Stomach smooth muscle (tissue), 2 donors: ENCODE measurements at regions not wholly inside any gene's neighbourhood (a gene's known extent, or its start where the extent isn't known, plus 50 kb on each side); places are given as distances from the start of the nearest gene placed in this dataset.

Source experiments
- H3K27ac ChIP-seq: one replicate; pipeline ENCODE4 v1.7.0; 2013; ENCODE audit warnings: mild to moderate bottlenecking, low read length, inconsistent platforms
- H3K27me3 ChIP-seq, 2 donors: one replicate each; pipeline ENCODE4 v1.7.0; 2013; ENCODE audit warnings: low read length in 2 of 2; ENCODE audit not compliant: insufficient read depth in 2 of 2, control insufficient read depth in 1 of 2
- H3K36me3 ChIP-seq, 2 donors: one replicate each; pipeline ENCODE4 v1.7.0; 2013; ENCODE audit warnings: low read length in 2 of 2; ENCODE audit not compliant: control insufficient read depth in 2 of 2, insufficient read depth in 2 of 2
- H3K4me1 ChIP-seq: one replicate; pipeline ENCODE4 v1.7.0; 2013; ENCODE audit warnings: low read length; ENCODE audit not compliant: control insufficient read depth, insufficient read depth
- H3K4me3 ChIP-seq, 2 donors: one replicate each; pipeline ENCODE4 v1.7.0; 2013; ENCODE audit warnings: low read length in 2 of 2
- H3K9ac ChIP-seq, 2 donors: one replicate each; pipeline ENCODE4 v1.7.0; 2013; ENCODE audit warnings: low read length in 2 of 2, mild to moderate bottlenecking in 1 of 2
- H3K9me3 ChIP-seq, 2 donors: one replicate each; pipeline ENCODE4 v1.7.0; 2013; ENCODE audit warnings: low read length in 2 of 2; ENCODE audit not compliant: control insufficient read depth in 2 of 2
- donor health status: healthy.
- donor health status: Pancreatic carcinoma.

DNA sequence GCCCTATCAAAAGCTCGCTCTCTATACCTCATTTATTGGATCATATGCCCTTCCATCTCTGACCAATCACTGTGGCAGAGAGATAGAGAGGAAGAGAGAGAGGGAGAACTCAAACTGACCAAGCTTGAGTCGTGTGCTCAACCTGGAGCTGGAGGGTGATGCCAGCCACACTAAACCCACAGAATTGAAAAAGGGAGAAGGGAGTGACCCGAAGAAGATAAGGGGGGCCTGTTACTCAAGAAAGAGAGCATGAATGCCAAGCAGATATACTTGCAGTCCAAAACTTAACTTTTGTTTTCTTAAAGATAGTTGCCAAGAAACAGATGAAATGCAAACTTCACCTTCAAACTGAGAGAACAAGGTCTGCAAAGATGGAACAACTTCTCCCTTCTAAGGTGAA lies 112.7 kb downstream of the BTG1 start:
- Histone ChIP-seq H3K36me3 (no peaks in the 10 kb centered on the region), H3K4me3 (no peak overlapping the region), H3K4me1 (peaks cover 16% of the 10 kb centered on the region), H3K9ac (no peak overlapping the region), H3K27me3 (no peaks in the 10 kb centered on the region), H3K27ac (no peak overlapping the region), H3K9me3 (no peaks in the 10 kb centered on the region)

DNA sequence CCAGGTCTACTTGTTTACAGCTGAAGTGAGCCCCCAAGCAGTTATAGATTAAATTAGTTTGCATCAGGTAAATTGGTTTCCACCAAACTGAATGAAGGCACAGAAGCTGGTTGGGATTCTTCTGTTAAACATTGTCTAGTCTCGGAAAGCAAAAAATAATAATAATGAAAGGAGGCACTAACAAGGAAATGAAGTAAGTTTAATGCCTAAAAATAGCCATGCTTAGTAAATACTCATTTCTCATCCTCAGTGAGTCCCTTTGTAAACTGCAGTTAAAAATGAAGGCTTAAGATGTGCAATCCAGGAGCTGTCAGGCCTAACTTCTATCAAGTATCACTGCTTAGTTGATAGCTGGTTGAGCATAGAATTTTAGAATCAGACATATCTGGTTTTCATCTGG lies 113.5 kb downstream of the BTG1 start:
- Histone ChIP-seq H3K27me3 (no peaks in the 10 kb centered on the region), H3K4me3 (no peak overlapping the region), H3K4me1 (peaks cover 16% of the 10 kb centered on the region), H3K9ac (no peak overlapping the region), H3K27ac (no peak overlapping the region), H3K36me3 (no peaks in the 10 kb centered on the region), H3K9me3 (no peaks in the 10 kb centered on the region)

DNA sequence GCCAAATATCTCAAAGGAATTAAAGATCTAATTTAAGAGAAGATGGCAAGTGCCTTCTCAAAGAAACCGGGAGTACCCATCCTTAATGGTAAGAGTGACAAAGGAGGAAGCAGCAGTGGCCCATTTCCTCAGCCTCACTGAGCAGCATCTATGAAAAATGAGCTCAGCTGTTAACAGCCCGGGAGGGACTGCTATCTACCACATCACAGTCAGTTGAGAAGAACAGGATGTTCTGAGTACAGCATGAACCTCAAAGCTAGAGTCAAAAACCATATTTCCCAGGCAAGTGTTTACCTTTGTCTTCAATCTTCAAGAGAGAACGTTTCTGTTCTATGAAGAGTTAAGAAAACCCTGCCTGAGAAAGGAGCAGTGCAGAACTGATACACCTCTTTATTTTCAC lies 115.0 kb downstream of the BTG1 start:
- H3K27ac ChIP-seq: peak overlapping the region; percentile 6
- H3K36me3 ChIP-seq: no peaks in the 10 kb centered on the region
- no peaks in the 10 kb centered on the region for H3K27me3 ChIP-seq
- H3K4me1 ChIP-seq: peaks cover 16% of the 10 kb centered on the region
- peak overlapping the region in 1 of 2 donors; percentile 44 for H3K9ac ChIP-seq
- no peaks in the 10 kb centered on the region for H3K9me3 ChIP-seq
- no peak overlapping the region for H3K4me3 ChIP-seq

DNA sequence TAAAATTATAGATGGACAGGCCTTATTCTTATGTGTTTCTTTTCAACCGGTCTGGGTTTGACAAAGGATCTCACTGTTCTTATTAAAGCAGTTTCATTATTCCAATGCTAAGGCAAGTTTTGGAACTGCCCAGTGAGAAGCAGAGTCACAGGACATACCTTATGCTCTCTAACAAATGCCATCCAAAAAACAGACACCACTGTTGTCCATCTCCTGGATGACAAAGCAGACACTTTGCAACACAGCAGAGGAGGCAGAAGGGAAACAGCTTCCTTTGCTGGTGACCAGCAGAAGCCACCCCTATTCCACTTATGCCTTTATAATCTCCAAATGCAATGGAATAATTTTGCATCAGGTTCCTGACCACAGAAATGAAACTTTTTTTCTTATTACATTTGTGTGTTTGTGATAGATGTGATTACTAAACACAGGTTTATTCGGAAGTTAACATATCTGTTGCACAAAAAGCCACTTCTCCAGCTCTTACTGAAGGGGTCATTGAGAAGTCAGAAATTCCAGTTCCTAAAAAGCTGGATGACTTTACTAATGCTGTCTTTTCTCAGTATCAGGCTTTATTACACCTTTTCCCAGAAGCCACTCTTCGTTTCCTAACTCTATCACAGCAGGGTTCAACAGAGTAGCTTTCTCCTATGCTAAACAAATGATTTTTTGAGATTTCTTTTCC lies 115.6 kb downstream of the BTG1 start:
- Histone ChIP-seq H3K27ac (peak overlapping the region; percentile 56), H3K9ac (peak overlapping the region in 1 of 2 donors; percentile 44), H3K4me3 (no peak overlapping the region), H3K9me3 (no peaks in the 10 kb centered on the region), H3K27me3 (no peaks in the 10 kb centered on the region), H3K36me3 (no peaks in the 10 kb centered on the region), H3K4me1 (peaks cover 16% of the 10 kb centered on the region)

DNA sequence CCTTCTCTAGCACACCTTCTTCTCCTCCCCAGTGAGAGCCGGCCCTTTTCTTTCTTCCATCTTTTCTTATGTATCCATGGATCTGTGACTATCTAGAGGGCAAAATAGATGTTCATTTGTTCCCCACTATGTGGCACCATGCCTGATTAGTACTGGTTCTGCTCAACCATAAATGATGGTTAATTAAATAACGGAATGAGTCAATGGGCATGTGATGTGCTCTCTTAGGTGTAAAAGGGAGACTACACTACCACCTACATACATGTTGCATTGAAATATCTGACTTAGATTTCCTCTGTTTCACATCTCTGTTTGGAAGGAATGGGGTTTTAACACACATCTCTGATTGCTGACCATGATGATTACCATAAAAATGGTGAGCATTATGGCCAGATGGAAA lies 116.5 kb downstream of the BTG1 start:
- H3K9me3 ChIP-seq: no peaks in the 10 kb centered on the region
- H3K4me1 ChIP-seq: peaks cover 9% of the 10 kb centered on the region
- H3K27ac ChIP-seq: peak overlapping the region; percentile 56

DNA sequence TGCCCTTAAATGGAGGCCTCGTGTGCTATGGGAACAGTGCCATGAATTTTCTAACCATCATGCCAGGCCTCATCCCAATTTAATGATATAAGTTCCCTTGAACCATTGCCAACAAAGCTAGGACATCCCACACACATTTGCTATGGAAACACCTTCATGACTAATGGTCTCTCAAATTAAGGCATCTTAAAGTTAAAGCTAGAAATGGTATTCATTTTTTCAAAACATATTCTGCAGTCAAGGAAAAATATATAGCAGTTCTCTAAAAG lies 117.3 kb downstream of the BTG1 start:
- Histone ChIP-seq H3K27ac (peak overlapping the region; percentile 56), H3K4me3 (no peak overlapping the region), H3K36me3 (no peaks in the 10 kb centered on the region), H3K9me3 (no peaks in the 10 kb centered on the region), H3K27me3 (no peaks in the 10 kb centered on the region), H3K4me1 (peaks cover 9% of the 10 kb centered on the region), H3K9ac (no peak overlapping the region)

More for the DNA sequence above, 116.5 kb downstream of the BTG1 start:
- H3K9ac ChIP-seq: no peak overlapping the region
- no peaks in the 10 kb centered on the region for H3K27me3 ChIP-seq
- no peaks in the 10 kb centered on the region for H3K36me3 ChIP-seq
- no peak overlapping the region for H3K4me3 ChIP-seq

DNA sequence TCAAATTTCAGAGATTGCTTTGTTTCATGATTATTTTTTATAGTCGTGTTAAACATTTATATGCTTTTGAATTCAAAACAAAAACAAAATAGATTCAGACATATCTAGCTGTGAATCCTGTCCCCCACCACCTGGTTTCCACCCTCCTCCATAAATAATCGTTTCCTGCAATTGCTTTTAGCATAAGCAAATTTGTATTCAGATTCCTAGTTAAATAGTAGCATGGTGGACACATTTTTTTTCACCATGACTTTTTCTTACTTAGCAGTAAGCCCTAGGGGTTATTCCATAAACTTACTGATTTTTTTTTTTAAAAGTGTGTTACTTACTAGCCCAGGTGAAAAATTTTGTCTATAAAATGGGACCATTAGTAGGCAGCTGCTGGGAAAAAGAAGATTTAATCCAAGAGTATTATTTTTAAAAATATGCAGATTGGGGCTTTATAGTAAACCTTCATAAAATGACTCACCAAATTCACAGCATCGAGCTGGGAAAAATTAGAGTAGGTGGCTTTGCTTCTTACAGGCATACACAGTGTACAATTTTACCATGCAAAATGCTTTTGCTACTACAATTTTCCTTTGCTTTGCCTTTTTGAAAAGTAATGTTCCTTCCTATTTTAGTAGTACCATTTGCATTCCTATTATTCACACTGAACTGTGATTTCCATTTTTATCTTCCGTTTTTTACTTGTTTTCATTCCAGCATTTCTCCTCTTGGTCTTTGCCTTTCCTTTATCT lies 117.8 kb downstream of the BTG1 start:
- H3K4me1 ChIP-seq: peaks cover 9% of the 10 kb centered on the region
- H3K4me3 ChIP-seq: no peak overlapping the region
- H3K9ac ChIP-seq: no peak overlapping the region
- no peaks in the 10 kb centered on the region for H3K9me3 ChIP-seq
- H3K27ac ChIP-seq: peak overlapping the region; percentile 56
- no peaks in the 10 kb centered on the region for H3K36me3 ChIP-seq
- no peaks in the 10 kb centered on the region for H3K27me3 ChIP-seq

DNA sequence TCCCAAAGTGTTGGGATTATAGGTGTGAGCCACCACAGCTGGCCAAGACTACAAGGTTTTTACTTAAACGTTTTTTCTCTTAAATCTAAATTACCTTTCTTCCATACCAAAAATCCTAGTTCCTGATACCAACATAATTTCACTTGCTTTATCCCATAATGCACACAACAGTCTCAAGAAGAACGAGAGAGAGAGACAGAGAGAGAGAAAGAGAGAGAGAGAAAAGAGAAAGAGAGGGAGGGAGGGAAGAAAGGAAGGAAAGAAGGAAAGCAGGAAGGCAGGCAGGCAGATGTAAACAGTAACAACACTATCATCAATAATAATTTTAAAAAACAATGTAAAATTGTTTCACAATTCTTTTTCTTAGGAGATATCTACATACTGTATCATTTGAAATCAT lies 118.4 kb downstream of the BTG1 start:
- H3K4me1 ChIP-seq: peaks cover 9% of the 10 kb centered on the region
- no peak overlapping the region for H3K9ac ChIP-seq
- no peaks in the 10 kb centered on the region for H3K27me3 ChIP-seq
- H3K9me3 ChIP-seq: no peaks in the 10 kb centered on the region
- no peak overlapping the region for H3K4me3 ChIP-seq
- no peak overlapping the region for H3K27ac ChIP-seq
- no peaks in the 10 kb centered on the region for H3K36me3 ChIP-seq

DNA sequence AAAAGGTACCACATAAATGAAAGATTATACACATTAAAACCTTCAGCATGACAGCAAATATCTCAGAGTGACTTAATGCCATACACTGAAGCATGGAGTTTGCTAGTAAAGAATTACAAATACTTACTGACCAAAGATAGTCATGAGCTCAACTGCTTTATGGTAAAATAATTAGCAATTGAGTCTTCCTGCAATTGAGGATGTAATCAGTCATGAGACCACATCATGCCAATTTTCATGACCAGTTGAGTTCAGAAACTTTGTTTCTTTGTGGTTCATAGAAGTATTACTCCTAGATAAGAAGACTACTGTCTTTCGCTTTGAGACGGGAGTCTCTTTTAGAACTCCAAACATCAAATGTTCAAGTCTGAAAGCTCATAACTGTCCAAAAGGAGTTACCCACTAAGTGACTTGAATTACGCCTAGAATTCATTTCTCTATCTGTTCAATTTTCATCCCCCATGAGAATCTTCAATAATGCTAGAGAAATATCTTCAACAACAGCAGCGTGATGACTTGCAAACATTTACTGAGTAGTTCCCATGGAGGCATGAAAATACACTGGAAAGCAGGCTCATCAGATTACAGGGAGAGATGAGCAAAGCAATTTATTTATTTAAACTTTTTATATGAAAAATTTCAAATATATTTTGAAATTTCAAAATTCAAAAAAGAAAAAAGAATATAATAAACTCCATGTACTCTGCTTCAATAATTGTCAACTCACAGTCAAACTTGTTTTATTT lies 120.0 kb downstream of the BTG1 start:
- H3K27ac ChIP-seq: no peak overlapping the region
- H3K27me3 ChIP-seq: no peaks in the 10 kb centered on the region

DNA sequence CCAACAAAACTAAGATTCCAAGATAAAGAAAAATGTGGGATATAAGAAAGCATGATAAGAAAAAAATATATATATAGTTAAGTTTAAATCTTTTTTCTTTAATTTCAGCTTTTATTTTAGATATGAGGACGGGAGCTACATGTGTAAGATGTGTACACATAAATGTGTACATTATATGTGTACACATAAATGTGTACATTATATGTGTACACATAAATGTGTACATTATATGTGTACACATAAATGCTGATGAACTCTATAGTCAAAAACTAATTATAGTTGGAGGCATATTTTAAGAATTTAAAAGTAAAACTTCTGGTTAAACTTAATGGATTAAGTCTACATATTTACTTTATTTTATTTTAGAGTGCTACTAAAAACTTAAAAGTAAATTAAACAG lies 123.6 kb downstream of the BTG1 start:
- H3K9me3 ChIP-seq: no peaks in the 10 kb centered on the region
- H3K27ac ChIP-seq: no peak overlapping the region
- H3K4me1 ChIP-seq: no peaks in the 10 kb centered on the region
- H3K36me3 ChIP-seq: no peaks in the 10 kb centered on the region
- H3K4me3 ChIP-seq: no peak overlapping the region
- H3K27me3 ChIP-seq: no peaks in the 10 kb centered on the region
- H3K9ac ChIP-seq: no peak overlapping the region

More for the DNA sequence above, 120.0 kb downstream of the BTG1 start:
- H3K9me3 ChIP-seq: no peaks in the 10 kb centered on the region
- H3K36me3 ChIP-seq: no peaks in the 10 kb centered on the region
- no peak overlapping the region for H3K4me3 ChIP-seq
- no peak overlapping the region for H3K9ac ChIP-seq
- H3K4me1 ChIP-seq: peaks cover 9% of the 10 kb centered on the region

DNA sequence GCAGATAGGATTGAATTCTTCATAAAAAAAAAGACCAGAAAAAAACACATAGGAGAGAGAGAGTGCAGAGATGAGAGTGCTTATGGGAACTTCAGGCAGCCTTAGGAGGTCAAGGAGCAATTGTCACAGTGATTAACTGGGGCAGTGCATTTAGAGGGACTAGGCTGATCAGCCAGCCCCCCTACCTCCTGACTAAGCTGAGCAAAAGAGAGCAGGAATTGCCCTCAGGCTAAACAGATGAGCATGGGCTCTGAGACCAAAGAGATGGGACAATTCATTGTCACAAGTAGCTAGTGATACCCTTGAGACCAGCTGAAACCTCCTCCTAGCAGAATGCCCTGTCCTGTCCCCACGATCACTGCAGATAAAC lies 124.0 kb downstream of the BTG1 start:
- no peak overlapping the region for H3K9ac ChIP-seq
- H3K27ac ChIP-seq: no peak overlapping the region

More for the DNA sequence above, 124.0 kb downstream of the BTG1 start:
- Histone ChIP-seq H3K4me1 (no peaks in the 10 kb centered on the region), H3K9me3 (no peaks in the 10 kb centered on the region), H3K4me3 (no peak overlapping the region), H3K36me3 (no peaks in the 10 kb centered on the region), H3K27me3 (no peaks in the 10 kb centered on the region)
